HUES64 (cell line): ENCODE measurements at regions not wholly inside any gene's neighbourhood (a gene's known extent, or its start where the extent isn't known, plus 50 kb on each side); places are given as distances from the start of the nearest gene placed in this dataset.

ENCODE experiments used
- H3K27ac ChIP-seq: 2 replicates; pipeline ENCODE4 v1.7.0; 2013; ENCODE audit warnings: low read depth, low read length, inconsistent platforms
- H3K27me3 ChIP-seq: 2 replicates; pipeline ENCODE4 v1.6.1; 2013; ENCODE audit warnings: mild to moderate bottlenecking, low read length; ENCODE audit not compliant: insufficient read depth
- H3K36me3 ChIP-seq: 2 replicates; pipeline ENCODE4 v1.6.1; 2013; ENCODE audit warnings: mild to moderate bottlenecking, low read length; ENCODE audit not compliant: insufficient read depth
- H3K4me1 ChIP-seq: 2 replicates; pipeline ENCODE4 v1.6.1; 2013; ENCODE audit warnings: mild to moderate bottlenecking, low read length, moderate library complexity; ENCODE audit not compliant: insufficient read depth
- H3K4me3 ChIP-seq: 2 replicates; pipeline ENCODE4 v1.5.1; 2013; ENCODE audit warnings: mild to moderate bottlenecking, low read length, moderate library complexity
- H3K9ac ChIP-seq: 2 replicates; pipeline ENCODE4 v1.6.1; 2013; ENCODE audit warnings: mild to moderate bottlenecking, low read depth, low read length
- H3K9me3 ChIP-seq: 2 replicates; pipeline ENCODE4 v1.6.1; 2013; ENCODE audit warnings: low read depth, low read length; ENCODE audit not compliant: insufficient read depth
- WGBS: fragments of 150-250, 120-280 bp; methylation state at CpG from one replicate; pipeline ENCODE4 v1.1.7; 2013; ENCODE audit warnings: missing lambda C conversion rate; 5-methylcytosine and 5-hydroxymethylcytosine counted together

DNA sequence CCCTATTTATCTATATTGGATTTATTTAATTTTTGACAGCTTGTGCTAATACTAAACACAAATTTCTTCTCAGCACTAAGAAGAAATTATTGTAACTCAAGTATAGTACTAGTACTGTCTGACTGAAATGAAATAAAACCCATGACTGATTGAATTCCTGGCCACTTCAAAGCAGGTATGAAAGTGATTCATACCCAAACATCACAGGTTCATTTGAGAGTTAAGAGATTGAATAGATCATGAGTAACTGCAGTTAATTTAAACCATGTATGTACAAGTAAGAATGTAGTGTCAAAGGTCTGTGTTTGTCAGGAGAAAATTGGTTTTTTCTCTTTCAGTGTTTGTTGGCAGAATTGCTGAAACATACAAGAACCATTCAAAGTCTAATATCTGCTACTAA is 332.0 kb upstream of the GRM7 start:
- Histone ChIP-seq H3K9ac (no peak overlapping the region), H3K36me3 (no peaks in the 10 kb centered on the region), H3K4me3 (no peak overlapping the region), H3K27me3 (no peaks in the 10 kb centered on the region), H3K9me3 (no peaks in the 10 kb centered on the region), H3K27ac (no peak overlapping the region), H3K4me1 (no peaks in the 10 kb centered on the region)

DNA sequence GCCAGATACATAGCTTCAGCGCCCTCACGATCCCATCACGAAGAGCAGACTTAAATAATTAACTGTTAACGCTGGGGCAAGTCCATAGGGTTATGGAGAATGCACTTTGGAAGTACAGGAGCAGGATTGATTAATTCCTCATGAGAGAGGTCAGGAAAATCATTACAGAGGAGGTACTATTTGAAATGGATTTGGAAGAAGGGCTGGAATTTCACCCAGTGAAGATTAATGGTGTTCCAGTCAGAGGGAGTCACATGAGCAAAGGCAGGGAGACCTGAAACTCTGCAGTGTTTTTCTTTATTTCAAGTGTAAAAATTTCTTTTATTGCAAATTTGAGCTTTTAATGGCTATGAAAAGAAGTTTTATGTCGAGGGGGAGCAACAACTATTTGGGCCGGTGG is 329.8 kb upstream of the GRM7 start:
- 95% methylated on average over 6 of the region's 6 CpGs for WGBS
- H3K4me3 ChIP-seq, result no peak overlapping the region
- no peak overlapping the region for H3K27ac ChIP-seq

DNA sequence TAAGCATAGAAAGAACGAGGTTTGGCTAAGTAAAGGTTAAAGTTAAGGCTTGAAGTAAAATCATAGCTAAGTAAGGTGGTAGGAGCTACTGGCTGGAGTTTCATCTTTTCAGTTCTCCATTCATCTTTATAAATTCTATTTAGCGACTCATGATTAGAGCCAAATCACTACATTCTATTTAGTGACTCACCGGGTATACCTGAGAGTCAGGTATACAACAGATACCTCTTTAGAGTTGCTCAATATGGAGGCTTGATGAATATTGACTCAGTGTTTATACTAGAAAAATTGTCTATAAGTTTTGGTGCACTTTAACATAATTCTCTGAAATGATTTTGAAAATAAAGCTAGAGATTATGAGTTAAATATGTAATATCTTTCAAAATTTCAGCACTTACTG is 328.8 kb upstream of the GRM7 start:
- Histone ChIP-seq H3K4me3 (no peak overlapping the region), H3K9me3 (no peaks in the 10 kb centered on the region), H3K27me3 (no peaks in the 10 kb centered on the region), H3K27ac (no peak overlapping the region), H3K9ac (no peak overlapping the region), H3K4me1 (no peaks in the 10 kb centered on the region), H3K36me3 (no peaks in the 10 kb centered on the region)
- WGBS, result 97% methylated on average over 3 of the region's 3 CpGs

More for the DNA sequence above, 329.8 kb upstream of the GRM7 start:
- Histone ChIP-seq H3K9me3 (no peaks in the 10 kb centered on the region), H3K4me1 (no peaks in the 10 kb centered on the region), H3K36me3 (no peaks in the 10 kb centered on the region), H3K27me3 (no peaks in the 10 kb centered on the region), H3K9ac (no peak overlapping the region)

DNA sequence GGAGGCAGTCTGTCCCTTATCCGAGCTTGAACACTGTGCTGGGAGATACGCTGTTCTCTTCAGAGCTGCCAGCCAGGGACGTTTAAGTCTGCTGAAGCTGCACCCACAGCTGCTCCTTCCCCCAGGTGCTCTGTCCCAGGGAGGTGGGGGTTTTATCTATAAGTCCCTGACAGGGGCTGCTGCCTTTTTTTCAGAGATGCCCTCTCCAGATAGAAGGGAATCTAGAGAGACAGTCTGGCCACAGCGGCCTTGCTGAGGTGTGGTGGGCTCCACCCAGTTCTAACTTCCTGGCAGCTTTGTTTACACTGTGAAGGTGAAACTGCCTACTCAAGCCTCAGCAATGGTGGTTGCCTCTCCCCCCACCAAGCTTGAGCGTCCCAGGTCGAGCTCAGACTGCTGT is 319.9 kb upstream of the GRM7 start:
- Histone ChIP-seq H3K4me3 (no peak overlapping the region), H3K27ac (no peak overlapping the region), H3K9ac (no peak overlapping the region), H3K9me3 (no peaks in the 10 kb centered on the region), H3K27me3 (no peaks in the 10 kb centered on the region), H3K36me3 (no peaks in the 10 kb centered on the region), H3K4me1 (no peaks in the 10 kb centered on the region)
- 90% methylated on average over 6 of the region's 6 CpGs for WGBS

DNA sequence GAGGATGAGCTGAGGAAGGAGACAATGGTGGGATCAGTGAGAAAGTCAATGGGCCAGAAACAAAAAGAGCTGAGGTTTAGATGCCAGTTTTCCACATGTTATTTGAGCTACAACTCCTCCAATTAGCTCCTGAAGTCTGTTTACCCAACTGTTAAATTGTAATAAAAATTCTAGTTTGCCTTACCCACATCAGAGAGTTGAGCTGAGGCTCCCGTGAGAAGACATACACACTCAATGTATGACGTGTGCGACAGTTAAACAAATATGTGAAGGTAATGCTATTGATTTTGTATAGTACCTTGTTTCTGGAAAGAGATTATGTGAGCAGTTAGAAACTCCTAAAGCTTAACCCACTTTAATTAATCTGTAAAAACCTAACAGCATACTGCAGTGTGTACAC is 318.1 kb upstream of the GRM7 start:
- Histone ChIP-seq H3K9me3 (no peaks in the 10 kb centered on the region), H3K9ac (no peak overlapping the region), H3K27ac (no peak overlapping the region), H3K36me3 (no peaks in the 10 kb centered on the region), H3K4me3 (no peak overlapping the region), H3K4me1 (no peaks in the 10 kb centered on the region), H3K27me3 (no peaks in the 10 kb centered on the region)
- 96% methylated on average over 3 of the region's 3 CpGs for WGBS

DNA sequence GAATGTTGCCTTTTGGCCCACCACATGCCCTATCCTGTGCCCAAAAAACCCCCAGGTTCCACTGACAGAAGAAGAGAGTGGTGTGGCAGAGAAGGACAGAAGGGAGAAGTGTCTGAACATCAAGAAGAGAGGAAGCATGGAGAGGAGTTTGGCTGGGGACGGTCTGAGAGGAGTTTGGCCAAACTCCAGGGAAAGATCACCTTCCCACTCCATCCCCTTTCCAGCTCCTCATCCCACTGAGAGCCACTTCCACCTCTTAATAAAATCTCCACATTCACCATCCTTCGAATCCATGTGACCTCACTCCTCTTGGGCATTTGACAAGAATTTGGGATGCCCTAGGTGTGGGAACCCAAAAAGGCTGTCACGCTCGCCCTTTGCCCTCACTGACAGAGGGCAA is 311.6 kb upstream of the GRM7 start:
- no peak overlapping the region for H3K27ac ChIP-seq
- no peaks in the 10 kb centered on the region for H3K36me3 ChIP-seq
- 94% methylated on average over 3 of the region's 4 CpGs for WGBS
- H3K9ac ChIP-seq, result no peak overlapping the region
- H3K27me3 ChIP-seq, result no peaks in the 10 kb centered on the region
- H3K4me3 ChIP-seq, result no peak overlapping the region
- H3K9me3 ChIP-seq, result peaks cover 14% of the 10 kb centered on the region
- H3K4me1 ChIP-seq, result peaks cover 10% of the 10 kb centered on the region; the same call in 1 of the 2 replicates

DNA sequence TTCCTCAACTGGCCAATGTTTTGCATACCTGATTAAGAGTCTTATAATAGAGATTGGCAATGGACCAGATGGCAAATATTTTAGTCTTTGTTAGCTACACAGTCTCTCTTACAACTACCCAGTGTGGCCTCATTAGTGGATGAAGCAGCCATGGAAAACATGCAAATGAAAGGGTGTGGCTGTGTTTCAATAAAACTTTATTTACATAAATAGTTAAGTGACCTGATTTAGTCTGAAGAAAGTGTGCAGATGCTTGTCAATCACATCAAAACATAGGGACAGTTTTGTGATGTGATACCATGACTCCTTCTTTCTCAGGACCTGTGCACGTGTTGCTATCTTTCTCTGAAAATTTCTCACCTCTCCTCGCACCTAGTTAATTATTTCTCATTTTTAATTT is 309.8 kb upstream of the GRM7 start:
- 95% methylated on average over 2 of the region's 2 CpGs for WGBS
- Histone ChIP-seq H3K27ac (no peak overlapping the region), H3K4me1 (peaks cover 10% of the 10 kb centered on the region; the same call in 1 of the 2 replicates), H3K36me3 (no peaks in the 10 kb centered on the region), H3K9ac (no peak overlapping the region), H3K27me3 (no peaks in the 10 kb centered on the region), H3K4me3 (no peak overlapping the region), H3K9me3 (peaks cover 14% of the 10 kb centered on the region)

DNA sequence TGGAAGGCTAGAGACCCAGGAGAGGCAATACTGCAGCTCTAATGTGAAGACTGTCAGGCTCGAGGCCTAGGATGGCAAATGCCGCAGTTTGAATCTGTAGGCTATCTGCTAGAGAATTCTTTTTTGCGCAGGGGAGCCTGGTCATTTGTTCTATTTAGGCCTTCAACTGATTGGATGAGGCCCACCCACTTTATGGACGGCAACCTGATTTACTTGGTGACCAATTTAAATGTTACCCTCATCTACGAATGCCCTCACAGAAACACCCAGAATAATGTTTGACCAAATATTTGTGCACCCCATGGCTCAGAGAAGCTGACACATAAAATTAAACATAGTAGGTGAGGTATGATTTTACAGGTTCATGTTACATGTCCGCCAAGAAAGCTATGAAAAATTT is 300.7 kb upstream of the GRM7 start:
- Histone ChIP-seq H3K9ac (no peak overlapping the region), H3K9me3 (no peaks in the 10 kb centered on the region), H3K27me3 (no peaks in the 10 kb centered on the region), H3K4me3 (no peak overlapping the region), H3K36me3 (no peaks in the 10 kb centered on the region), H3K27ac (no peak overlapping the region), H3K4me1 (no peaks in the 10 kb centered on the region)
- WGBS, result 93% methylated on average over 6 of the region's 6 CpGs

DNA sequence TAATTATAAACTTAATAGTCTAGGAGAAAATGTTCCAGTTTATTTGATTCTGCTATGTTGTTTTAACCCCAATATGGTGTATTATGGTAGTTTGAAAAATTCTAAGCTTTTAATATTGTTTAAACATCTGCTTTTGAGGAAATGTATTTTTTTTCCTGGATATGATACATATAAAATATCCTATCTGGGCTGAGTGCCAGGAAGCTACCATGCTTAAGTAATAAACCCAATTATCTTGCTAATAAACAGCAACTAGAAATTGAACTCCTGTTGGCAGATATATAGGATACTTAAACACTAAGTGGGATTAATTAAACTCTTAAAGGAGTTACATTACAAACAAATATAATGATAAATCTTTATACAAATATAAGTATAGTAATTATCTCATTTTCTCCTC is 293.7 kb upstream of the GRM7 start:
- Histone ChIP-seq H3K4me1 (no peaks in the 10 kb centered on the region), H3K9ac (no peak overlapping the region), H3K36me3 (no peaks in the 10 kb centered on the region), H3K4me3 (no peak overlapping the region), H3K9me3 (no peaks in the 10 kb centered on the region), H3K27me3 (no peaks in the 10 kb centered on the region), H3K27ac (no peak overlapping the region)

DNA sequence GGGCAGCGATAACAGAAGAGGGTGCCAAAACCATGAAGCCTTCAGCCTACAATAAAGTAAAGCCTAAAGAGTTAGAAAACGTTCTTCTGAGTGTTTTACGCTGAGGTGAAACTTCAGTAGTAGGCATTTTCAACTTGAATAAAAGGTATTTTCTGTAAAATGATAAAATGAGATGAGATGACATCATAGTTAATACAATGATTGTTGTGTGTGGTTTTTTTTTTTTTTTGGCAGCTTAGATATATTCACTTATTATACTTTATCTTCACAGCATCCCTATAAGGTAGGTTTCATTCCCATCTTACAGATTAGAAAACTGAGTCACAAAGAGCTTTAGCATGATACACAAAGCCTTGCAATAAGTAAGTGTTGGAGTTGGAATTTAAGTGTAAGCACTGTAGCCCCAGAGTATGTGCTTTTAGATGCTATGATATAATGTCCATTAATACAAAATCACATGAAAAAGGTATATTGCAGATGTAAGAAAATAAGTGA is 291.9 kb upstream of the GRM7 start:
- no peak overlapping the region for H3K4me3 ChIP-seq
- H3K36me3 ChIP-seq, result no peaks in the 10 kb centered on the region
- 90% methylated on average over 3 of the region's 3 CpGs for WGBS
- H3K9me3 ChIP-seq, result no peaks in the 10 kb centered on the region
- no peak overlapping the region for H3K27ac ChIP-seq
- H3K4me1 ChIP-seq, result no peaks in the 10 kb centered on the region
- H3K27me3 ChIP-seq, result no peaks in the 10 kb centered on the region
- H3K9ac ChIP-seq, result no peak overlapping the region

DNA sequence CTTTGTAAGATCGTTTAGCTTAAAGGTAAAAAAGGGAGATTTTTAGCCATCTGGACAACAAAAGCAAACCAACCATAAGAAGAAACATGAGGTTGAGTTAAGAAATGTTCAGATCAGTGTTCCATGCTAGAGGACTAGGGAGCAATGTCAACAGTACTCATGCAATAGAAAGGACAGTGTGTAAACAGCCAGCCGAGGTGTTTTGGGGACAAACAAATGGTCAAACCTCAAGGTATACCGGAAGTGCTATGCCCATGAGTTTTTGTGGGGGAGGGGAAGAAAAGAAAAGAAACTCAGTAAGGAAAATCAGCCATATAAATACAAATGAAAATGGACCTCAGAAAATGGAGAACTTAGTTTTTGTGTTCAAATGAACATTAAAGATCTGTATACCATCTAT is 289.5 kb upstream of the GRM7 start:
- H3K27ac ChIP-seq, result no peak overlapping the region
- 95% methylated on average over 3 of the region's 3 CpGs for WGBS
- H3K9ac ChIP-seq, result no peak overlapping the region
- no peaks in the 10 kb centered on the region for H3K27me3 ChIP-seq
- H3K4me3 ChIP-seq, result no peak overlapping the region
- no peaks in the 10 kb centered on the region for H3K36me3 ChIP-seq
- H3K4me1 ChIP-seq, result no peaks in the 10 kb centered on the region
- no peaks in the 10 kb centered on the region for H3K9me3 ChIP-seq

DNA sequence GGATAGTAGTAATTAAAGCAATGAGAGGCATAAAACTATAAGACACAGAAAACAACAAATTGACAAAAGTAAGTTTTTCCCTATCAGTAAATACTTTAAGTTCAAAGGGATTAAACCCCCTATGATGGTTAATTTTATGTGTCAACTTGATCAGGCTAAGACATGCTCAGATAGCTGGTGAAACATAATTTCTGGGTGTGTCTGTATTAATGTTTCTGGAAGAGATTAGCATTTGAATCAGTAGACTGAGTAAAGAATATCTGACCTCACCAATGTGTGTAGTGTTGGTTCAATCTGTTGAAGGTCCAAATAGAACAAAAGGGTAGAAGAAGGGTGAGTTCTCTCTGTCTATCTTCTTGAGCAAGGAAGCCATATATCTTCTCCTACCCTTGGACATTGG is 283.3 kb upstream of the GRM7 start:
- H3K9ac ChIP-seq, result no peak overlapping the region
- no peaks in the 10 kb centered on the region for H3K27me3 ChIP-seq
- H3K36me3 ChIP-seq, result no peaks in the 10 kb centered on the region
- H3K4me3 ChIP-seq, result no peak overlapping the region
- H3K27ac ChIP-seq, result no peak overlapping the region
- no peaks in the 10 kb centered on the region for H3K9me3 ChIP-seq
- H3K4me1 ChIP-seq, result no peaks in the 10 kb centered on the region
